ENCODE measurements at regions not wholly inside any gene's neighbourhood (a gene's known extent, or its start where the extent isn't known, plus 50 kb on each side); places are given as distances from the start of the nearest gene placed in this dataset.

- ATAC-seq (no peak), DNase-seq (no peak)
- intact Hi-C loops (cut with DNase I, micrococcal nuclease) = no loop called here
Measured at GRCh38 chr12:81874586-81874985, 115.4 kb upstream of the PPFIA2 start.

DNA sequence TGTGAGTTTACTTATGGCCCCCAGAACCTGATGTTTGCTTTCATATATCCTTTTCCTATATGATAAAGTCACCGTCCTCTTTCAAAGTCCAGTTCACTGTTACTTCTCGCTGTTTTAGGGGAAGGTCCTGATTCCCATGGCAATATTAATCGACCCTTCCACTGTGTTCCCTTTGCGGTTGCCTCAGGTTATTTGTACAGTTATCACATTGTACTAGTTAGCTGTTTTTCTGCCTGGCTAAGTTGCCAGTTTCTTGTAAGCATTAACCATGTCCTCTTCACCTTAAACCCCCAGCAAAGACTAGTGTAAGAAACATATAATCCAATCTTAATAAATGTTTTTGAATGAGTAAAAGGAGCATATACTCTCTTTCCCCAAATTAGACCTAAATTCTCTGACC lies 115.0 kb upstream of the PPFIA2 start:
- no peak for ATAC-seq
- intact Hi-C loops (cut with DNase I, micrococcal nuclease) = no loop called here
- DNase-seq = no peak

DNA sequence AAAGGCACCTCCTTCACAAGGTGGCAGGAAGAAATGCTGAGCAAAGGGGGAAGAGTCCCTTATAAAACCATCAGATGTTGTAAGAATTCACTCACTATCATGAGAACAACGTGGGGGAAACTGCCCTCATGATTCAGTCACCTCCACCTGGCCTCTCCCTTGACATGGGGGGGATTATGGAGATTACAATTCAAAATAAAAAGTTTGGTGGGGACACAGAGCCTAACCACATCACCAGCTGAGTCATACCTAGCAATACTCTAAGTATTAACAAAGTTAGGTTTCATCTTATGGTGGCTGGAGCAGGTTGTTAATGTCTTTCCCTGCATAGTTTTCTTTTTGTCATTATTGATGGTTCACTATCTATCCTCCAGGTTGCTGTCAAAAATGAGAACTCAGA lies 113.2 kb upstream of the PPFIA2 start:
- intact Hi-C loops (cut with DNase I, micrococcal nuclease) = no loop called here
- ATAC-seq (no peak), DNase-seq (no peak)

DNA sequence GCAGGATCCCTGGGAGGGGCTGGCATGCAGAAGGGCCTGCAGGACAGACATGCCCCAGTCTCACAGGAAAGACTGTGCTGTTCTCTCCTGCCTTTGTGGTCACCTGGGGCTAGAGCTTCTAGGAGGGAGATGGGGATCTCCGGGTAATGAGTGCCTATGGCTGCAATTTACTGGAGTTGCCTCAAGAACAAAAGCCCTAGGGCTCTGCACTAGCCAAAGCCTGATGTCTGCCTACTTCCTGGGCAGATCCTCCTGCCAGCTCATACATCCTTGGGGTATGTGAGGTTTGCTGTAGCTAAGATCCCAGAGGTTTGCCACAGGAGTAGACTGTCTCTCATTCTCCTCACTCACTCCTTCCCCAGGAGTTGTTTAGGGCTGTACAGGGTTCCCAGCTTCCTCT lies 106.9 kb upstream of the PPFIA2 start:
- intact Hi-C loops (cut with DNase I, micrococcal nuclease) = no loop called here
- ATAC-seq = no peak
- no peak for DNase-seq

GRCh38 chr12:81863406-81863805 lies 104.3 kb upstream of the PPFIA2 start:
- no peak for DNase-seq
- no peak for ATAC-seq
- intact Hi-C loops (cut with DNase I, micrococcal nuclease) = no loop called here

GRCh38 chr12:81859521-81859920 lies 100.4 kb upstream of the PPFIA2 start:
- ATAC-seq (peak; percentile 100), DNase-seq (no peak)
- intact Hi-C loops (cut with DNase I, micrococcal nuclease) = no loop called here

DNA sequence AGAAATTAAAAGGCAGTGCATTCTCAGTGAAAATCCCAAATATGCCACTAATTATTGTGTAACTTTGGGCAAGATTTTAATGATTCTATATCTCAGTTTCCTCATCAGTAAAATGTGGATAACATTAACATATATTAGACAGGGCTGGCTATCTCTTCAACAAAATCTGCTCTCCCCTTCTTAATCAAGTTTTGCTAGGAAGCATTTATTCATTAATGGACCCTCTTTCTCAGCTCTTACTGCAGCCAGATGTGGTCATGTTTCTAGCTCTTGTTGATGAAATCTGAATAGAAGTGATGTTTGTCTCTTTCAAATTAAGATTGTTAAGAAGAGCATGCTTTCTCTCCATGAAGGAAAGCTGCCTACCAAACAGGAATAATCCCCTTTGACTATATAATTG lies 84.4 kb upstream of the PPFIA2 start:
- ATAC-seq = no peak
- intact Hi-C loops (cut with DNase I, micrococcal nuclease) = no loop called here
- no peak for DNase-seq

- intact Hi-C loops (cut with DNase I, micrococcal nuclease) = no loop called here
- DNase-seq = no peak
Measured at GRCh38 chr12:81835783-81836182, 76.6 kb upstream of the PPFIA2 start.

GRCh38 chr12:81819991-81820633 lies 61.0 kb upstream of the PPFIA2 start:
- ATAC-seq (no peak), DNase-seq (no peak)
- intact Hi-C loops (cut with DNase I, micrococcal nuclease) = no loop called here

More at GRCh38 chr12:81835783-81836182, 76.6 kb upstream of the PPFIA2 start:
- no peak for ATAC-seq

GRCh38 chr12:81815611-81816010 lies 56.5 kb upstream of the PPFIA2 start:
- no peak for ATAC-seq
- DNase-seq = no peak
- intact Hi-C loops (cut with DNase I, micrococcal nuclease) = no loop called here

- intact Hi-C loops (cut with DNase I, micrococcal nuclease) = no loop called here
- ATAC-seq (no peak), DNase-seq (no peak)
Measured at GRCh38 chr12:81811778-81812125, 52.6 kb upstream of the PPFIA2 start.

DNA sequence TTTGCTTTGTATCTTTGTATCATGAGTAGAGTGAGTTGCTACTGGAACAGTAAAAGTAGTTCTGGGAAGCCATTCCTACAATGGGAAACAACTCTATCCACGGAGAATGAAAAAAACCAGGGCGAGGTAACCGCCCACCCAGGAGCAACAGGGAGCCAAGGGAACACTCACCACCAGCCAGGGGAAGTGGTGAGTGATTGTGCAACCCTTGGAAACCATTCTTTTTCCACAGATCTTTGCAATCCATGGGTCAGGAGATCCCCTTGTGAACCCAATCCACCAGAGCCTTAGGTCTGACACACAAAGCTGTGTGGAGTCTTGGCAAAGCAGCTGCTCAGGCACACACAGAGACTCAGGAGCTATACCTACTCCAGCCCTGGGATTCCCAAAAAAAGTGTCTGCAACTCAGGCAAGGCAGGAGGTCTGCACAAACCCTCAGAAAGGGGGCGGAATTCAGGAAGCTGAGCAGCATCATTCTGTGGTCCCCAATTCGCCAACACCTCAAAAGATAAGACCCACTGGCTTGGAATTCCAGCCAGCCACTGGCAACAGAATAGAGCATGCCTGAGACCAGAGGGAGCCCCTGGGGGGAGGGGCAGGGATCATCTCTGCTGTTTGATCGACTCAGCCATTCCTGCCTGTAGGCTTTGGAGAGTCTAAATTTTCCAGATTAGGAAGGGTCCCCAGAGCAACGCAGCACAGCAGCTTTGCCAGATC lies 52.1 kb upstream of the PPFIA2 start:
- DNase-seq = no peak
- intact Hi-C loops (cut with DNase I, micrococcal nuclease) = no loop called here
- ATAC-seq = no peak

DNA sequence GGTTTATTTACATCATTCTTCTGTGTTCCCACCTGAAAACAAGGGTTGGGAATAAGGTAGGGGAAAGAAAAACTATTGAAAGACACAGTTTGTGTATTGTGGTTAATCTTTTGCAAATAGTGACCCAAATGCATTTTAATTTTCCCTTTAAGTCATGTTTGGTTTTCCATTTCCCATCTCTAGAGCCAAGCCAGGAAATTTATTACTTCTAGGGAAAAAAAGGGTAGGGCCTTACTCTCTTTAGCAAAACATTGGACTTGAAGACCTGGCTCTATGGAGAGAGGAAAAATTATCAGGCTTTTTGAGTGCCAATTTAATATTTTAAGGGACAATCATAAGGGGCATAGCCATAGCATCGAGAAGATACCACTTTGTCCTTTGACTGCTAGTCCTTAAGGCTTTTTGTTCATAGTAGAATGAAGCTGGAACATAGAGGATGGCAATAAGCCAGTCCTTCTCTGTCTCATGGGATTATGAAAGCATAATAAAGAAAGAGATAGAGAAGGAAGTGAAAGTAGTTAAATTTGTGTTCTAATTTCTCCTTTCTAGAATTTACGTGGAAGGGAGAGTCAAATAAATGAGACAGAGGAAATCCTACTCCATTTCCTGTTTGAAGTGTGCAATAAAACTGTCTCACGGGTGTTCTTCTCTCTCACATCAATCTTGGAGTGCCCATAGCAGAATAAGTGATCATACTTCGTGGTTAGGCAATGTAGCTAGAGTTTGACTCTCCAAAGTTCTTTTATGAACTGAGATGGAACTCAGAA lies 50.9 kb upstream of the PPFIA2 start:
- no peak for DNase-seq
- ATAC-seq = no peak
- intact Hi-C loops (cut with DNase I, micrococcal nuclease) = no loop called here

DNA sequence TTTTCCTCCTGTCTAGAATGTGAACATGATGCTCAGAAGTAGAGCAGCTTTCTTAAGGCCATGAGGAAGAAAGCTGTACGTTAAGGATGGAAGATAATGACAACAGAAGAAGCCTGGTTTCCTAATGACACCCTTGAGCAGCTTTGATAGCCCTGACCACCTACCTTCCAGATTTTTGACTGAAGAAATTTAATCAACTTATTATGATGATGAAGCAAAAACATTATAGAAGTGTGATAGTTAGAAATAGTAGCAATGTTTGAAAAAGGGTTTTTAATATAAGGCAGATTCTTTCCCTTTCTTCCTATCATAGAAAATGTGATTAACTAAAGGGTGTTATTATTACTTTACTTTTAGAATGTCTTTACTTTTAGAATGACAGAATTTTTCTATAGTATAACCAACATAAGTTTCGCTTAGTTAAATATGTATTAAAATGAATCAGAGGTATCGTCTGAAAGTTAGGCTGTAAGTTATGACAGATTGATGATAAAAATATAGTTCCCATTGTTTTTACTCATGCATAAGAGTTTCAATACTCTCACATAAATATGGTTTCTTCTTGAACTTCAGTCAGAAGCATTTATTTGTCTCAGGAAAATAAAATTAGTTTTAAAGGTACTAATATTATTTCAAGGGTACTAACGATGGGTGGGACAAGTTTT lies 50.1 kb upstream of the PPFIA2 start:
- intact Hi-C loops (cut with DNase I, micrococcal nuclease) = no loop called here

More for the DNA sequence above, 50.1 kb upstream of the PPFIA2 start:
- DNase-seq (no peak), ATAC-seq (no peak)
